A549 (cell line): ENCODE measurements at regions not wholly inside any gene's neighbourhood (a gene's known extent, or its start where the extent isn't known, plus 50 kb on each side); places are given as distances from the start of the nearest gene placed in this dataset.

Source experiments
- EP300 ChIP-seq, 2 experiments: fragments of >200 bp; sonication (Bioruptor Twin); formaldehyde crosslinking; IDR thresholded peaks; 2 replicates in 1 of 2; 3 replicates in 1 of 2; pipeline ENCODE4 v1.6.1; 2016 to 2017
- MAFK ChIP-seq: fragments of 450-650 bp; IDR thresholded peaks from 2 replicates; pipeline ENCODE4 v1.6.1; 2014; ENCODE audit not compliant: partially characterized antibody
- NPAS2 ChIP-seq: fragments of 250-450 bp; sonication (Bioruptor Pico); IDR thresholded peaks from 2 replicates; pipeline ENCODE4 v1.8.0; 2022; ENCODE audit warnings: mild to moderate bottlenecking, moderate library complexity, borderline replicate concordance
- POLR2A ChIP-seq: IDR thresholded peaks from 2 replicates; pipeline ENCODE4 v1.6.1; 2012; ENCODE audit warnings: mild to moderate bottlenecking, low read length
- RAD21 ChIP-seq, 2 experiments: fragments of >200 bp in 1 of 2; sonication (Bioruptor Twin) in 1 of 2; formaldehyde crosslinking in 1 of 2; IDR thresholded peaks in 1 of 2; conservative IDR thresholded peaks in 1 of 2; 2 replicates in 1 of 2; 3 replicates in 1 of 2; pipeline ENCODE4 v1.6.1; 2012 to 2018; ENCODE audit warnings: inconsistent platforms in 1 of 2
- TF ChIP-seq, protein P1 (sequence below): IDR thresholded peaks from 2 replicates; pipeline ENCODE4 v1.6.1; 2012
- TF ChIP-seq, protein P2 (sequence below): fragments of >200 bp; sonication (Bioruptor Twin); formaldehyde crosslinking; IDR thresholded peaks from 3 replicates; pipeline ENCODE4 v1.5.1; 2016

DNA sequence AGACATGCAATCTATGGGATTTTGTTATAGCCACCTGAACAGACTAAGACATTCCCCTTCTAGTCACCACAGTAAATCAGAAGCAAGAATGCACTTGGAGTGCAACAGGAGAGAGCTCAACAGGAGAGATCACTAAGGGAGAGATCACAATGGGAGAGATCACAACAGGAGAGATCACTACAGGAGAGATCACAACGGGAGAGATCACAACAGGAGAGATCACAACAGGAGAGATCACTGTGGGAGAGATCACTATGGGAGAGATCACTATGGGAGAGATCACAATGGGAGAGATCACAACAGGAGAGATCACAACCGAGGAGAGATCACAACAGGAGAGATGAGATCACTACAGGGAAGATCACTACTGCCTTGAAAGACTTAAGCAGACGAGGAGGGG, 238.5 kb upstream of the PITRM1 start:
- TF ChIP-seq POLR2A, result no peak
- no peak for TF ChIP-seq NPAS2 (CRISPR knock-in tag)
- TF ChIP-seq, protein P1, sequence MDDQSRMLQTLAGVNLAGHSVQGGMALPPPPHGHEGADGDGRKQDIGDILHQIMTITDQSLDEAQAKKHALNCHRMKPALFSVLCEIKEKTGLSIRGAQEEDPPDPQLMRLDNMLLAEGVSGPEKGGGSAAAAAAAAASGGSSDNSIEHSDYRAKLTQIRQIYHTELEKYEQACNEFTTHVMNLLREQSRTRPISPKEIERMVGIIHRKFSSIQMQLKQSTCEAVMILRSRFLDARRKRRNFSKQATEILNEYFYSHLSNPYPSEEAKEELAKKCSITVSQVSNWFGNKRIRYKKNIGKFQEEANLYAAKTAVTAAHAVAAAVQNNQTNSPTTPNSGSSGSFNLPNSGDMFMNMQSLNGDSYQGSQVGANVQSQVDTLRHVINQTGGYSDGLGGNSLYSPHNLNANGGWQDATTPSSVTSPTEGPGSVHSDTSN, result no peak
- TF ChIP-seq, protein P2, sequence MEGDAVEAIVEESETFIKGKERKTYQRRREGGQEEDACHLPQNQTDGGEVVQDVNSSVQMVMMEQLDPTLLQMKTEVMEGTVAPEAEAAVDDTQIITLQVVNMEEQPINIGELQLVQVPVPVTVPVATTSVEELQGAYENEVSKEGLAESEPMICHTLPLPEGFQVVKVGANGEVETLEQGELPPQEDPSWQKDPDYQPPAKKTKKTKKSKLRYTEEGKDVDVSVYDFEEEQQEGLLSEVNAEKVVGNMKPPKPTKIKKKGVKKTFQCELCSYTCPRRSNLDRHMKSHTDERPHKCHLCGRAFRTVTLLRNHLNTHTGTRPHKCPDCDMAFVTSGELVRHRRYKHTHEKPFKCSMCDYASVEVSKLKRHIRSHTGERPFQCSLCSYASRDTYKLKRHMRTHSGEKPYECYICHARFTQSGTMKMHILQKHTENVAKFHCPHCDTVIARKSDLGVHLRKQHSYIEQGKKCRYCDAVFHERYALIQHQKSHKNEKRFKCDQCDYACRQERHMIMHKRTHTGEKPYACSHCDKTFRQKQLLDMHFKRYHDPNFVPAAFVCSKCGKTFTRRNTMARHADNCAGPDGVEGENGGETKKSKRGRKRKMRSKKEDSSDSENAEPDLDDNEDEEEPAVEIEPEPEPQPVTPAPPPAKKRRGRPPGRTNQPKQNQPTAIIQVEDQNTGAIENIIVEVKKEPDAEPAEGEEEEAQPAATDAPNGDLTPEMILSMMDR, result no peak
- no peak for TF ChIP-seq RAD21 (conservative IDR thresholded peaks at IDR 0.05 in 1 of 2, IDR thresholded peaks at IDR 0.05 in 1 of 2)
- TF ChIP-seq EP300 (IDR thresholded peaks at IDR 0.05), result no peak
- no peak for TF ChIP-seq MAFK
